ENCODE measurements at regions not wholly inside any gene's neighbourhood (a gene's known extent, or its start where the extent isn't known, plus 50 kb on each side); places are given as distances from the start of the nearest gene placed in this dataset.

DNA sequence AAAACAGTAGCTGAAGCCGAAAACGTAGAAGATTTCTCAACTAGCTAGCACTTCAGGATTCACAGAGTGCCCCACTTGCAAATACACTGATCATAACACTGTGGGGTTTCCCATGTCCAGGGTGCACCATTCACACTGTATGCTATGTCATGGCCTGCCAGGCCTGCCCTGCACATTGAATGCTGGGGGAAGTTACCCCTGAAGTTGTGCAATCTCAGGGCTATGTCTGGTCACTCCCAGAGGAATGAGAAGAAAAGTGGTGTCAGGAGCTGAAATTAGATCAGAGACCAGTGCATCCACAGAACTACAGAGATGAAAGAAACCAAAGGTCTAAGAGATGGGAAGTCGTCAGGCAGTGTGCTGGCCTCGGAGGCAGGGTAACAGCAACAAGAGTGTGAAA lies 196.8 kb downstream of the RAP2A start:
- POLR2A ChIA-PET: no interaction called here

GRCh38 chr13:97631158-97631557 lies 197.2 kb downstream of the RAP2A start:
- Histone ChIP-seq H3K27ac (no peak overlapping the region), H3K4me2 (no peak overlapping the region), H3K4me3 (no peak overlapping the region), H3K9me3 (0 out of 3 replicates have a peak, but pooled peaks cover 2% of the 10 kb centered on the region), H3K4me1 (no peaks in the 10 kb centered on the region)
- DNase-seq (ENCODE audit: low read depth in 1 of 2, low spot score in 1 of 2) (no peak), FAIRE-seq (no peak), ATAC-seq (no peak)
- WGBS (ENCODE audit: missing lambda C conversion rate): 36% methylated on average over 3 of the region's 3 CpGs
- ChIA-PET CTCF (interaction anchor here (1.2 kb wide), 1 partner anchor 11 kb away, joined by 3 read pairs; no protein-coding TSS in a partner anchor), POLR2A (no interaction called here)
- TF ChIP-seq EHMT2 (IDR thresholded peaks at IDR 0.05; ENCODE audit: low read depth) (no peak), MAFK (IDR thresholded peaks at IDR 0.05; ENCODE audit: partially characterized antibody) (no peak), CBX2 (IDR thresholded peaks at IDR 0.05; ENCODE audit: borderline replicate concordance, low read depth) (no peak), ZNF302 (CRISPR knock-in tag; IDR thresholded peaks at IDR 0.05) (no peak), GATA3 (IDR thresholded peaks at IDR 0.05; ENCODE audit: borderline replicate concordance) (no peak), CHD2 (IDR thresholded peaks at IDR 0.05; ENCODE audit: low read length, partially characterized antibody) (no peak), RARB (CRISPR knock-in tag; IDR thresholded peaks at IDR 0.05) (no peak), MYC (IDR thresholded peaks at IDR 0.05; ENCODE audit: borderline replicate concordance, low read length) (no peak), MAZ (IDR thresholded peaks at IDR 0.05; ENCODE audit: borderline replicate concordance, low read depth, low read length) (no peak), POLR2A (IDR thresholded peaks at IDR 0.05; ENCODE audit: low read length) (no peak), BHLHE40 (IDR thresholded peaks at IDR 0.05; ENCODE audit: low read depth, low read length) (no peak), SREBF2 (IDR thresholded peaks at IDR 0.05) (no peak)
- TF ChIP-seq, protein P1, sequence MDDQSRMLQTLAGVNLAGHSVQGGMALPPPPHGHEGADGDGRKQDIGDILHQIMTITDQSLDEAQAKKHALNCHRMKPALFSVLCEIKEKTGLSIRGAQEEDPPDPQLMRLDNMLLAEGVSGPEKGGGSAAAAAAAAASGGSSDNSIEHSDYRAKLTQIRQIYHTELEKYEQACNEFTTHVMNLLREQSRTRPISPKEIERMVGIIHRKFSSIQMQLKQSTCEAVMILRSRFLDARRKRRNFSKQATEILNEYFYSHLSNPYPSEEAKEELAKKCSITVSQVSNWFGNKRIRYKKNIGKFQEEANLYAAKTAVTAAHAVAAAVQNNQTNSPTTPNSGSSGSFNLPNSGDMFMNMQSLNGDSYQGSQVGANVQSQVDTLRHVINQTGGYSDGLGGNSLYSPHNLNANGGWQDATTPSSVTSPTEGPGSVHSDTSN (IDR thresholded peaks at IDR 0.05): no peak

More for the DNA sequence above, 196.8 kb downstream of the RAP2A start:
- no peak for TF ChIP-seq TP53 (CRISPR knock-in tag; IDR thresholded peaks at IDR 0.05)
- TF ChIP-seq ZFP36 (IDR thresholded peaks at IDR 0.05; ENCODE audit: borderline replicate concordance, partially characterized antibody): no peak
- no peak for TF ChIP-seq HEYL (CRISPR knock-in tag; IDR thresholded peaks at IDR 0.05)
- TF ChIP-seq, protein P2, sequence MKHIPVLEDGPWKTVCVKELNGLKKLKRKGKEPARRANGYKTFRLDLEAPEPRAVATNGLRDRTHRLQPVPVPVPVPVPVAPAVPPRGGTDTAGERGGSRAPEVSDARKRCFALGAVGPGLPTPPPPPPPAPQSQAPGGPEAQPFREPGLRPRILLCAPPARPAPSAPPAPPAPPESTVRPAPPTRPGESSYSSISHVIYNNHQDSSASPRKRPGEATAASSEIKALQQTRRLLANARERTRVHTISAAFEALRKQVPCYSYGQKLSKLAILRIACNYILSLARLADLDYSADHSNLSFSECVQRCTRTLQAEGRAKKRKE (CRISPR knock-in tag; IDR thresholded peaks at IDR 0.05; ENCODE audit: low read depth): no peak
- TF ChIP-seq KDM1A (IDR thresholded peaks at IDR 0.05; ENCODE audit: low read depth): no peak
- TF ChIP-seq CBX8 (IDR thresholded peaks at IDR 0.05): no peak
- TF ChIP-seq ELK1 (IDR thresholded peaks at IDR 0.05; ENCODE audit: low read depth, low read length): no peak
- TF ChIP-seq BHLHE40 (IDR thresholded peaks at IDR 0.05; ENCODE audit: low read depth, low read length): no peak
- TF ChIP-seq RNF2 (IDR thresholded peaks at IDR 0.05; ENCODE audit: borderline replicate concordance, low read depth): no peak
- no peak for TF ChIP-seq HOXA7 (CRISPR knock-in tag; IDR thresholded peaks at IDR 0.05)
- TF ChIP-seq FOXS1 (CRISPR knock-in tag; IDR thresholded peaks at IDR 0.05): no peak
- no peak for TF ChIP-seq JUN (IDR thresholded peaks at IDR 0.05)
- no peak for TF ChIP-seq ZNF302 (CRISPR knock-in tag; IDR thresholded peaks at IDR 0.05)
- TF ChIP-seq, protein P3, sequence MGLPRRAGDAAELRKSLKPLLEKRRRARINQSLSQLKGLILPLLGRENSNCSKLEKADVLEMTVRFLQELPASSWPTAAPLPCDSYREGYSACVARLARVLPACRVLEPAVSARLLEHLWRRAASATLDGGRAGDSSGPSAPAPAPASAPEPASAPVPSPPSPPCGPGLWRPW (IDR thresholded peaks at IDR 0.05): no peak
- DNase-seq (ENCODE audit: low read depth in 1 of 2, low spot score in 1 of 2) (no peak), ATAC-seq (no peak), FAIRE-seq (no peak)
- H3K4me1 ChIP-seq: no peaks in the 10 kb centered on the region
- no peak overlapping the region for H3K4me3 ChIP-seq
- 0 out of 3 replicates have a peak, but pooled peaks cover 2% of the 10 kb centered on the region for H3K9me3 ChIP-seq
- WGBS (ENCODE audit: missing lambda C conversion rate): 42% methylated on average over 4 of the region's 4 CpGs
- H3K27ac ChIP-seq: no peak overlapping the region
- CTCF ChIA-PET: interaction anchor here (1.2 kb wide), 1 partner anchor 10 kb away, joined by 3 read pairs; no protein-coding TSS in a partner anchor
- H3K4me2 ChIP-seq: no peak overlapping the region

Data from A549 (cell line).